Activated CD4-positive, alpha-beta memory T cell treated with anti-CD3 and anti-CD28 coated beads, Interleukin-2, amount 10 ng/mL, durations not matched to agents 7 days and 5 days (primary cell): ENCODE measurements at regions not wholly inside any gene's neighbourhood (a gene's known extent, or its start where the extent isn't known, plus 50 kb on each side); places are given as distances from the start of the nearest gene placed in this dataset.

Source experiments
- CTCF ChIA-PET: fragments of 350-600 bp; sonication (Branson Sonifier 250); formaldehyde crosslinking; loops from one replicate; lab custom pipeline; 2021; ENCODE audit warnings: antibody characterized with exemption, inconsistent platforms; lab: Charles Lee
- POLR2A ChIA-PET: fragments of 350-600 bp; sonication (Branson Sonifier 250); formaldehyde crosslinking; loops from one replicate; lab custom pipeline; 2021; ENCODE audit warnings: antibody characterized with exemption; lab: Charles Lee
- DNase-seq: peaks from one replicate; pipeline ENCODE4 v3.0.0-alpha.2; 2020
- H3K27ac Mint-ChIP-seq: one replicate; pipeline ENCODE4 v1.8.0; 2021; ENCODE audit warnings: mild to moderate bottlenecking, mixed read lengths
- H3K27me3 Mint-ChIP-seq: one replicate; pipeline ENCODE4 v1.8.0; 2021; ENCODE audit warnings: mixed read lengths
- H3K36me3 Mint-ChIP-seq: one replicate; pipeline ENCODE4 v1.8.0; 2021; ENCODE audit warnings: low read depth, mixed read lengths
- H3K4me1 Mint-ChIP-seq: one replicate; pipeline ENCODE4 v1.8.0; 2021; ENCODE audit warnings: mixed read lengths
- H3K4me3 Mint-ChIP-seq: one replicate; pipeline ENCODE4 v1.8.0; 2021; ENCODE audit warnings: mild to moderate bottlenecking, mixed read lengths
- H3K9me3 Mint-ChIP-seq: one replicate; pipeline ENCODE4 v1.8.0; 2021; ENCODE audit warnings: mixed read lengths

GRCh38 chr4:43968011-43968410 is 480.6 kb downstream of the KCTD8 start:
- Mint-ChIP-seq H3K36me3 (no peaks in the 10 kb centered on the region), H3K9me3 (peaks cover 2% of the 10 kb centered on the region), H3K27me3 (no peaks in the 10 kb centered on the region), H3K4me1 (no peaks in the 10 kb centered on the region), H3K4me3 (no peak overlapping the region), H3K27ac (no peak overlapping the region)
- CTCF ChIA-PET, result no interaction called here
- POLR2A ChIA-PET, result no interaction called here
- DNase-seq, result no peak

GRCh38 chr4:43983610-43984009 is 465.0 kb downstream of the KCTD8 start:
- Mint-ChIP-seq H3K4me1 (no peaks in the 10 kb centered on the region), H3K36me3 (no peaks in the 10 kb centered on the region), H3K9me3 (peaks cover 7% of the 10 kb centered on the region), H3K27ac (no peak overlapping the region), H3K27me3 (no peaks in the 10 kb centered on the region), H3K4me3 (no peak overlapping the region)
- POLR2A ChIA-PET, result no interaction called here
- DNase-seq, result no peak
- CTCF ChIA-PET, result no interaction called here

GRCh38 chr4:43987331-43987944 is 461.2 kb downstream of the KCTD8 start:
- H3K4me1 Mint-ChIP-seq, result no peaks in the 10 kb centered on the region
- H3K27ac Mint-ChIP-seq, result no peak overlapping the region
- no peak for DNase-seq
- H3K36me3 Mint-ChIP-seq, result no peaks in the 10 kb centered on the region
- POLR2A ChIA-PET, result no interaction called here
- H3K4me3 Mint-ChIP-seq, result no peak overlapping the region
- no peaks in the 10 kb centered on the region for H3K27me3 Mint-ChIP-seq
- H3K9me3 Mint-ChIP-seq, result peaks cover 4% of the 10 kb centered on the region
- CTCF ChIA-PET, result no interaction called here

- Mint-ChIP-seq H3K4me3 (no peak overlapping the region), H3K36me3 (no peaks in the 10 kb centered on the region), H3K27me3 (no peaks in the 10 kb centered on the region), H3K9me3 (peaks cover 4% of the 10 kb centered on the region), H3K27ac (no peak overlapping the region), H3K4me1 (no peaks in the 10 kb centered on the region)
- CTCF ChIA-PET, result no interaction called here
- POLR2A ChIA-PET, result no interaction called here
- no peak for DNase-seq
Observed at GRCh38 chr4:43990551-43990950, 458.1 kb downstream of the KCTD8 start.

- Mint-ChIP-seq H3K9me3 (peaks cover 4% of the 10 kb centered on the region), H3K27ac (no peak overlapping the region), H3K27me3 (no peaks in the 10 kb centered on the region), H3K4me3 (no peak overlapping the region), H3K36me3 (no peaks in the 10 kb centered on the region), H3K4me1 (no peaks in the 10 kb centered on the region)
- no peak for DNase-seq
- POLR2A ChIA-PET, result no interaction called here
- CTCF ChIA-PET, result no interaction called here
Observed at GRCh38 chr4:43990963-43991362, 457.6 kb downstream of the KCTD8 start.

GRCh38 chr4:43992552-43992951 is 456.1 kb downstream of the KCTD8 start:
- DNase-seq, result no peak
- ChIA-PET POLR2A (no interaction called here), CTCF (no interaction called here)
- Mint-ChIP-seq H3K27me3 (no peaks in the 10 kb centered on the region), H3K36me3 (no peaks in the 10 kb centered on the region), H3K4me3 (no peak overlapping the region), H3K4me1 (no peaks in the 10 kb centered on the region), H3K9me3 (no peaks in the 10 kb centered on the region), H3K27ac (no peak overlapping the region)

GRCh38 chr4:43993196-43993902 is 455.3 kb downstream of the KCTD8 start:
- ChIA-PET CTCF (no interaction called here), POLR2A (no interaction called here)
- H3K4me3 Mint-ChIP-seq, result no peak overlapping the region
- no peaks in the 10 kb centered on the region for H3K9me3 Mint-ChIP-seq
- no peak overlapping the region for H3K27ac Mint-ChIP-seq
- H3K36me3 Mint-ChIP-seq, result no peaks in the 10 kb centered on the region
- DNase-seq, result no peak
- H3K27me3 Mint-ChIP-seq, result no peaks in the 10 kb centered on the region
- H3K4me1 Mint-ChIP-seq, result no peaks in the 10 kb centered on the region

GRCh38 chr4:43999669-44000068 is 448.9 kb downstream of the KCTD8 start:
- H3K27me3 Mint-ChIP-seq, result no peaks in the 10 kb centered on the region
- H3K27ac Mint-ChIP-seq, result no peak overlapping the region
- H3K36me3 Mint-ChIP-seq, result no peaks in the 10 kb centered on the region
- H3K4me1 Mint-ChIP-seq, result no peaks in the 10 kb centered on the region
- no peak for DNase-seq
- CTCF ChIA-PET, result no interaction called here
- POLR2A ChIA-PET, result interaction anchor here (1.1 kb wide), 1 partner anchor 13 kb away, joined by 3 read pairs; no protein-coding TSS in a partner anchor
- no peak overlapping the region for H3K4me3 Mint-ChIP-seq
- no peaks in the 10 kb centered on the region for H3K9me3 Mint-ChIP-seq

GRCh38 chr4:44002368-44002767 is 446.2 kb downstream of the KCTD8 start:
- no peaks in the 10 kb centered on the region for H3K4me1 Mint-ChIP-seq
- no peaks in the 10 kb centered on the region for H3K36me3 Mint-ChIP-seq
- H3K9me3 Mint-ChIP-seq, result no peaks in the 10 kb centered on the region
- H3K4me3 Mint-ChIP-seq, result no peak overlapping the region
- H3K27me3 Mint-ChIP-seq, result no peaks in the 10 kb centered on the region
- CTCF ChIA-PET, result no interaction called here
- POLR2A ChIA-PET, result no interaction called here
- no peak overlapping the region for H3K27ac Mint-ChIP-seq
- DNase-seq, result no peak

- ChIA-PET CTCF (no interaction called here), POLR2A (no interaction called here)
- H3K27me3 Mint-ChIP-seq, result no peaks in the 10 kb centered on the region
- H3K4me1 Mint-ChIP-seq, result no peaks in the 10 kb centered on the region
- no peak overlapping the region for H3K27ac Mint-ChIP-seq
- H3K36me3 Mint-ChIP-seq, result no peaks in the 10 kb centered on the region
- H3K4me3 Mint-ChIP-seq, result no peak overlapping the region
- DNase-seq, result no peak
- H3K9me3 Mint-ChIP-seq, result peaks cover 2% of the 10 kb centered on the region
Observed at GRCh38 chr4:44016570-44017421, 431.8 kb downstream of the KCTD8 start.

GRCh38 chr4:44017422-44017739 is 431.2 kb downstream of the KCTD8 start:
- Mint-ChIP-seq H3K27me3 (no peaks in the 10 kb centered on the region), H3K36me3 (no peaks in the 10 kb centered on the region), H3K27ac (no peak overlapping the region), H3K9me3 (peaks cover 2% of the 10 kb centered on the region), H3K4me1 (no peaks in the 10 kb centered on the region), H3K4me3 (no peak overlapping the region)
- ChIA-PET POLR2A (no interaction called here), CTCF (no interaction called here)
- DNase-seq, result no peak

GRCh38 chr4:44019721-44020120 is 428.9 kb downstream of the KCTD8 start:
- no peak for DNase-seq
- CTCF ChIA-PET, result no interaction called here
- no peaks in the 10 kb centered on the region for H3K27me3 Mint-ChIP-seq
- POLR2A ChIA-PET, result no interaction called here
- H3K36me3 Mint-ChIP-seq, result no peaks in the 10 kb centered on the region
- peaks cover 2% of the 10 kb centered on the region for H3K9me3 Mint-ChIP-seq
- no peaks in the 10 kb centered on the region for H3K4me1 Mint-ChIP-seq
- H3K4me3 Mint-ChIP-seq, result no peak overlapping the region
- H3K27ac Mint-ChIP-seq, result no peak overlapping the region

- H3K27ac Mint-ChIP-seq, result no peak overlapping the region
- no peaks in the 10 kb centered on the region for H3K27me3 Mint-ChIP-seq
- ChIA-PET CTCF (no interaction called here), POLR2A (no interaction called here)
- DNase-seq, result no peak
- no peaks in the 10 kb centered on the region for H3K36me3 Mint-ChIP-seq
- H3K4me3 Mint-ChIP-seq, result no peak overlapping the region
- no peaks in the 10 kb centered on the region for H3K4me1 Mint-ChIP-seq
- no peaks in the 10 kb centered on the region for H3K9me3 Mint-ChIP-seq
Observed at GRCh38 chr4:44025376-44026020, 423.1 kb downstream of the KCTD8 start.
